Suprapubic skin (tissue), 3 donors: ENCODE measurements at regions not wholly inside any gene's neighbourhood (a gene's known extent, or its start where the extent isn't known, plus 50 kb on each side); places are given as distances from the start of the nearest gene placed in this dataset.

Experiments used
- CTCF ChIP-seq, 2 donors: fragments of 200-600 bp in 1 of 2; fragments of 450-650 bp in 1 of 2; sonication (generic) in 1 of 2; IDR thresholded peaks; one replicate each; pipeline ENCODE4 v1.5.1; 2016 to 2019; ENCODE audit warnings: antibody characterized with exemption in 2 of 2, mild to moderate bottlenecking in 1 of 2, moderate library complexity in 1 of 2
- POLR2A ChIP-seq, 2 donors: fragments of 450-650 bp; IDR thresholded peaks; one replicate each; pipeline ENCODE4 v1.6.1; 2017; ENCODE audit warnings: antibody characterized with exemption in 2 of 2, mild to moderate bottlenecking in 2 of 2, moderate library complexity in 2 of 2

GRCh38 chr1:38656726-38657125 lies 202.8 kb downstream of the RRAGC start:
- TF ChIP-seq CTCF (IDR thresholded peaks at IDR 0.05): no peak
- no peak for TF ChIP-seq POLR2A (IDR thresholded peaks at IDR 0.05)
